Gastroesophageal sphincter (tissue), 3 donors: ENCODE measurements at regions not wholly inside any gene's neighbourhood (a gene's known extent, or its start where the extent isn't known, plus 50 kb on each side); places are given as distances from the start of the nearest gene placed in this dataset.

Source experiments
- POLR2A ChIP-seq, 2 donors: fragments of 450-650 bp; IDR thresholded peaks; one replicate each; pipeline ENCODE4 v1.6.1; 2017; ENCODE audit warnings: antibody characterized with exemption in 2 of 2, mild to moderate bottlenecking in 2 of 2, moderate library complexity in 1 of 2
- POLR2AphosphoS5 ChIP-seq: sonication (generic); formaldehyde crosslinking; IDR thresholded peaks from one replicate; pipeline ENCODE4 v1.6.1; 2017; ENCODE audit warnings: antibody characterized with exemption
- TF ChIP-seq, protein P1 (sequence below), 4 experiments: fragments of 200-600 bp in 2 of 4; fragments of 450-650 bp in 2 of 4; sonication (generic) in 1 of 4; IDR thresholded peaks; one replicate each; pipeline ENCODE4 v1.5.1; 2017 to 2019; ENCODE audit warnings: antibody characterized with exemption in 4 of 4, mild to moderate bottlenecking in 2 of 4, moderate library complexity in 2 of 4

DNA sequence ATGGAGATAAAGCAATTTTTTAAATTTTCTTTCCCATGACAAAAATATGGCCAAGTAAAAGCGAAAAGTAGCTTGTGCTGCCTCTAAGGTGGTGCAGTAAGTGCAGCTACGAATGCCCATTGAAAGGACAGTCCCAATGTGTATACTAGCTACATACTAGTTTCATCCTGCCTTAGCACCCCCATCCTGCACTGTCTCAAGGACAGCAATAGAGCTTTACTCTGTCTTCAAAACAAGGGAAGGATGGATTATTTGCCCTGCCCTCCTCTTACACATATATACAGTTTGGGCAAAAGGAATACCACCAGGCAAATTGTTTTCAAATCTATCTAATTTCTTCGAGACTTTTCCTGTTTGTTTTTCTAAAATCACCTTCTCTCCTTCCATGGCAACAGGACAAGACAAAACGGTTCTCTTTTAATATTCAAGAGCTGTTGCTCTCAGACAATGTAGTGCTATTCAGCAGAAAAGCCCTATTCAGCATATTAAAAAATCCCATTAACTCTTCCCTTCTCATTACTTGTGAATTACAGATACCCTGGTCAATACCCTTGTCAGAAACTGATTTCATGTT is 75.1 kb upstream of the SLC7A11 start:
- TF ChIP-seq, protein P1, sequence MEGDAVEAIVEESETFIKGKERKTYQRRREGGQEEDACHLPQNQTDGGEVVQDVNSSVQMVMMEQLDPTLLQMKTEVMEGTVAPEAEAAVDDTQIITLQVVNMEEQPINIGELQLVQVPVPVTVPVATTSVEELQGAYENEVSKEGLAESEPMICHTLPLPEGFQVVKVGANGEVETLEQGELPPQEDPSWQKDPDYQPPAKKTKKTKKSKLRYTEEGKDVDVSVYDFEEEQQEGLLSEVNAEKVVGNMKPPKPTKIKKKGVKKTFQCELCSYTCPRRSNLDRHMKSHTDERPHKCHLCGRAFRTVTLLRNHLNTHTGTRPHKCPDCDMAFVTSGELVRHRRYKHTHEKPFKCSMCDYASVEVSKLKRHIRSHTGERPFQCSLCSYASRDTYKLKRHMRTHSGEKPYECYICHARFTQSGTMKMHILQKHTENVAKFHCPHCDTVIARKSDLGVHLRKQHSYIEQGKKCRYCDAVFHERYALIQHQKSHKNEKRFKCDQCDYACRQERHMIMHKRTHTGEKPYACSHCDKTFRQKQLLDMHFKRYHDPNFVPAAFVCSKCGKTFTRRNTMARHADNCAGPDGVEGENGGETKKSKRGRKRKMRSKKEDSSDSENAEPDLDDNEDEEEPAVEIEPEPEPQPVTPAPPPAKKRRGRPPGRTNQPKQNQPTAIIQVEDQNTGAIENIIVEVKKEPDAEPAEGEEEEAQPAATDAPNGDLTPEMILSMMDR (IDR thresholded peaks at IDR 0.05) = no peak
- TF ChIP-seq POLR2A (IDR thresholded peaks at IDR 0.05) = no peak
- no peak for TF ChIP-seq POLR2AphosphoS5
